Stomach (tissue), 4 donors: ENCODE measurements at regions not wholly inside any gene's neighbourhood (a gene's known extent, or its start where the extent isn't known, plus 50 kb on each side); places are given as distances from the start of the nearest gene placed in this dataset.

Experiments
- CTCF ChIP-seq, 7 experiments: fragments of 450-650 bp in 4 of 7; fragments of 200-600 bp in 3 of 7; sonication (generic) in 3 of 7; IDR thresholded peaks; one replicate each; pipeline ENCODE4 v1.5.1; 2016 to 2019; ENCODE audit warnings: antibody characterized with exemption in 7 of 7, control low read depth in 2 of 7, mild to moderate bottlenecking in 1 of 7
- POLR2AphosphoS5 ChIP-seq, 3 donors: sonication (generic); formaldehyde crosslinking; IDR thresholded peaks; one replicate each; pipeline ENCODE4 v1.6.1; 2016; ENCODE audit warnings: antibody characterized with exemption in 3 of 3

DNA sequence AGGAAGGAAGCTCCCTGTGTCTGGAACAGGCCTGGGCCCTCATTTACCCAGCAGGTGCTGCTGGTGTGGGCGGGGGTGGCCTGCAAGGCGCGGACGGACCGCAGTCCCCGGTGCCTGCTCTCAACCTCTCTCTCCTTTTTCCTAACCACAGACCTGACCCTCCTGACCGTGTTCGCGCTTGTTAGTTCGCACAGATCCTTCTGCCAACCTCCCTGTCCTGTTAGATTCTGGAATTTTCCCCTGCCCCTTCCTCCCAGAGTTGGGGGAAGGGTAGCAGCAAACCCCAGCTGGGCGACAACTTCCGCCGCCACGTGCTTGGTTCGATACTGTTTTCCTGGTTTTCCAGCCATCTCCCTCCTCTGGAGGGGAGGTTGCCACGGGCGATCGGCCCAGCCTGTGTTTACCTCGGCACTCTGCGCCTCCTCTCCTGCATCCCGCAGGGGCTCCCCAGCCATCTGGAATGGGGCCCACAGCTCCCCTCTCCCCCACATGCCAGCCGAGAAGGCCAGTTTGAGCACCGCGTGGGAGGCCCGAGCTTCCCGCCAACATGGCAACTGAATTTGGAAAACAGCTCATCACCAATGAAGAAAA is 70.8 kb upstream of the UNC5A start:
- TF ChIP-seq CTCF (IDR thresholded peaks at IDR 0.05), result no peak
- no peak for TF ChIP-seq POLR2AphosphoS5 (IDR thresholded peaks at IDR 0.05)
